GM20431 (cell line): ENCODE measurements at regions not wholly inside any gene's neighbourhood (a gene's known extent, or its start where the extent isn't known, plus 50 kb on each side); places are given as distances from the start of the nearest gene placed in this dataset.

ENCODE experiments used
- in situ Hi-C: fragments of 300-500 bp; cut with MseI, MboI; formaldehyde crosslinking; loops from one replicate; pipeline ENCODE4 v1.15.0; 2020; ENCODE audit warnings: low sequenced_read_pairs; ENCODE audit not compliant: unreplicated experiment

- in situ Hi-C loops, result no loop called here
Measured at GRCh38 chr11:70603756-70604211, 205.5 kb downstream of the CTTN start.

- in situ Hi-C loops, result no loop called here
Measured at GRCh38 chr11:70604221-70604620, 205.9 kb downstream of the CTTN start.

GRCh38 chr11:70604630-70605467 lies 206.5 kb downstream of the CTTN start:
- in situ Hi-C loops, result no loop called here

- in situ Hi-C loops, result no loop called here
Measured at GRCh38 chr11:70605468-70605815, 207.1 kb downstream of the CTTN start.

- in situ Hi-C loops, result no loop called here
Measured at GRCh38 chr11:70605846-70606245, 207.5 kb downstream of the CTTN start.

- in situ Hi-C loops, result no loop called here
Measured at GRCh38 chr11:70606248-70606950, 208.1 kb downstream of the CTTN start.

GRCh38 chr11:70606951-70607330 lies 208.6 kb downstream of the CTTN start:
- in situ Hi-C loops, result no loop called here

- in situ Hi-C loops, result no loop called here
Measured at GRCh38 chr11:70607561-70607960, 209.2 kb downstream of the CTTN start.

- in situ Hi-C loops, result no loop called here
Measured at GRCh38 chr11:70608568-70609470, 210.5 kb downstream of the CTTN start.

GRCh38 chr11:70610566-70611565 lies 212.5 kb downstream of the CTTN start:
- in situ Hi-C loops, result no loop called here

- in situ Hi-C loops, result no loop called here
Measured at GRCh38 chr11:70611821-70612220, 213.5 kb downstream of the CTTN start.

GRCh38 chr11:70612459-70613141 lies 214.3 kb downstream of the CTTN start:
- in situ Hi-C loops, result no loop called here

GRCh38 chr11:70614034-70614681 lies 215.8 kb downstream of the CTTN start:
- in situ Hi-C loops, result no loop called here

- in situ Hi-C loops, result no loop called here
Measured at GRCh38 chr11:70615036-70615875, 216.9 kb downstream of the CTTN start.

GRCh38 chr11:70616317-70616716 lies 218.0 kb downstream of the CTTN start:
- in situ Hi-C loops, result no loop called here

GRCh38 chr11:70616938-70617654 lies 218.8 kb downstream of the CTTN start:
- in situ Hi-C loops, result no loop called here
